ENCODE measurements at regions not wholly inside any gene's neighbourhood (a gene's known extent, or its start where the extent isn't known, plus 50 kb on each side); places are given as distances from the start of the nearest gene placed in this dataset.

- TF ChIP-seq, protein P1, sequence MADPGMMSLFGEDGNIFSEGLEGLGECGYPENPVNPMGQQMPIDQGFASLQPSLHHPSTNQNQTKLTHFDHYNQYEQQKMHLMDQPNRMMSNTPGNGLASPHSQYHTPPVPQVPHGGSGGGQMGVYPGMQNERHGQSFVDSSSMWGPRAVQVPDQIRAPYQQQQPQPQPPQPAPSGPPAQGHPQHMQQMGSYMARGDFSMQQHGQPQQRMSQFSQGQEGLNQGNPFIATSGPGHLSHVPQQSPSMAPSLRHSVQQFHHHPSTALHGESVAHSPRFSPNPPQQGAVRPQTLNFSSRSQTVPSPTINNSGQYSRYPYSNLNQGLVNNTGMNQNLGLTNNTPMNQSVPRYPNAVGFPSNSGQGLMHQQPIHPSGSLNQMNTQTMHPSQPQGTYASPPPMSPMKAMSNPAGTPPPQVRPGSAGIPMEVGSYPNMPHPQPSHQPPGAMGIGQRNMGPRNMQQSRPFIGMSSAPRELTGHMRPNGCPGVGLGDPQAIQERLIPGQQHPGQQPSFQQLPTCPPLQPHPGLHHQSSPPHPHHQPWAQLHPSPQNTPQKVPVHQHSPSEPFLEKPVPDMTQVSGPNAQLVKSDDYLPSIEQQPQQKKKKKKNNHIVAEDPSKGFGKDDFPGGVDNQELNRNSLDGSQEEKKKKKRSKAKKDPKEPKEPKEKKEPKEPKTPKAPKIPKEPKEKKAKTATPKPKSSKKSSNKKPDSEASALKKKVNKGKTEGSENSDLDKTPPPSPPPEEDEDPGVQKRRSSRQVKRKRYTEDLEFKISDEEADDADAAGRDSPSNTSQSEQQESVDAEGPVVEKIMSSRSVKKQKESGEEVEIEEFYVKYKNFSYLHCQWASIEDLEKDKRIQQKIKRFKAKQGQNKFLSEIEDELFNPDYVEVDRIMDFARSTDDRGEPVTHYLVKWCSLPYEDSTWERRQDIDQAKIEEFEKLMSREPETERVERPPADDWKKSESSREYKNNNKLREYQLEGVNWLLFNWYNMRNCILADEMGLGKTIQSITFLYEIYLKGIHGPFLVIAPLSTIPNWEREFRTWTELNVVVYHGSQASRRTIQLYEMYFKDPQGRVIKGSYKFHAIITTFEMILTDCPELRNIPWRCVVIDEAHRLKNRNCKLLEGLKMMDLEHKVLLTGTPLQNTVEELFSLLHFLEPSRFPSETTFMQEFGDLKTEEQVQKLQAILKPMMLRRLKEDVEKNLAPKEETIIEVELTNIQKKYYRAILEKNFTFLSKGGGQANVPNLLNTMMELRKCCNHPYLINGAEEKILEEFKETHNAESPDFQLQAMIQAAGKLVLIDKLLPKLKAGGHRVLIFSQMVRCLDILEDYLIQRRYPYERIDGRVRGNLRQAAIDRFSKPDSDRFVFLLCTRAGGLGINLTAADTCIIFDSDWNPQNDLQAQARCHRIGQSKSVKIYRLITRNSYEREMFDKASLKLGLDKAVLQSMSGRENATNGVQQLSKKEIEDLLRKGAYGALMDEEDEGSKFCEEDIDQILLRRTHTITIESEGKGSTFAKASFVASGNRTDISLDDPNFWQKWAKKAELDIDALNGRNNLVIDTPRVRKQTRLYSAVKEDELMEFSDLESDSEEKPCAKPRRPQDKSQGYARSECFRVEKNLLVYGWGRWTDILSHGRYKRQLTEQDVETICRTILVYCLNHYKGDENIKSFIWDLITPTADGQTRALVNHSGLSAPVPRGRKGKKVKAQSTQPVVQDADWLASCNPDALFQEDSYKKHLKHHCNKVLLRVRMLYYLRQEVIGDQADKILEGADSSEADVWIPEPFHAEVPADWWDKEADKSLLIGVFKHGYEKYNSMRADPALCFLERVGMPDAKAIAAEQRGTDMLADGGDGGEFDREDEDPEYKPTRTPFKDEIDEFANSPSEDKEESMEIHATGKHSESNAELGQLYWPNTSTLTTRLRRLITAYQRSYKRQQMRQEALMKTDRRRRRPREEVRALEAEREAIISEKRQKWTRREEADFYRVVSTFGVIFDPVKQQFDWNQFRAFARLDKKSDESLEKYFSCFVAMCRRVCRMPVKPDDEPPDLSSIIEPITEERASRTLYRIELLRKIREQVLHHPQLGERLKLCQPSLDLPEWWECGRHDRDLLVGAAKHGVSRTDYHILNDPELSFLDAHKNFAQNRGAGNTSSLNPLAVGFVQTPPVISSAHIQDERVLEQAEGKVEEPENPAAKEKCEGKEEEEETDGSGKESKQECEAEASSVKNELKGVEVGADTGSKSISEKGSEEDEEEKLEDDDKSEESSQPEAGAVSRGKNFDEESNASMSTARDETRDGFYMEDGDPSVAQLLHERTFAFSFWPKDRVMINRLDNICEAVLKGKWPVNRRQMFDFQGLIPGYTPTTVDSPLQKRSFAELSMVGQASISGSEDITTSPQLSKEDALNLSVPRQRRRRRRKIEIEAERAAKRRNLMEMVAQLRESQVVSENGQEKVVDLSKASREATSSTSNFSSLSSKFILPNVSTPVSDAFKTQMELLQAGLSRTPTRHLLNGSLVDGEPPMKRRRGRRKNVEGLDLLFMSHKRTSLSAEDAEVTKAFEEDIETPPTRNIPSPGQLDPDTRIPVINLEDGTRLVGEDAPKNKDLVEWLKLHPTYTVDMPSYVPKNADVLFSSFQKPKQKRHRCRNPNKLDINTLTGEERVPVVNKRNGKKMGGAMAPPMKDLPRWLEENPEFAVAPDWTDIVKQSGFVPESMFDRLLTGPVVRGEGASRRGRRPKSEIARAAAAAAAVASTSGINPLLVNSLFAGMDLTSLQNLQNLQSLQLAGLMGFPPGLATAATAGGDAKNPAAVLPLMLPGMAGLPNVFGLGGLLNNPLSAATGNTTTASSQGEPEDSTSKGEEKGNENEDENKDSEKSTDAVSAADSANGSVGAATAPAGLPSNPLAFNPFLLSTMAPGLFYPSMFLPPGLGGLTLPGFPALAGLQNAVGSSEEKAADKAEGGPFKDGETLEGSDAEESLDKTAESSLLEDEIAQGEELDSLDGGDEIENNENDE (IDR thresholded peaks at IDR 0.05; ENCODE audit: insufficient replicate concordance, low read length) = no peak
- TF ChIP-seq SP4 (IDR thresholded peaks at IDR 0.05; ENCODE audit: low read length) (no peak), NANOG (IDR thresholded peaks at IDR 0.05; ENCODE audit: insufficient read depth, low read depth, low read length, poor library complexity, severe bottlenecking) (no peak), SAP30 (IDR thresholded peaks at IDR 0.05; ENCODE audit: insufficient read depth, insufficient replicate concordance, low read length) (no peak), KDM5A (IDR thresholded peaks at IDR 0.05; ENCODE audit: low read length) (no peak), EP300 (IDR thresholded peaks at IDR 0.05; ENCODE audit: borderline replicate concordance in 1 of 2, low read depth in 2 of 2, low read length in 2 of 2) (no peak), POLR2AphosphoS5 (IDR thresholded peaks at IDR 0.05; ENCODE audit: low read depth, low read length) (no peak), E2F6 (IDR thresholded peaks at IDR 0.05) (no peak), TBP (IDR thresholded peaks at IDR 0.05; ENCODE audit: low read depth, low read length) (no peak), CREB1 (IDR thresholded peaks at IDR 0.05) (no peak), RAD21 (IDR thresholded peaks at IDR 0.05 in 1 of 2, conservative IDR thresholded peaks at IDR 0.05 in 1 of 2; ENCODE audit: low read depth in 2 of 2, low read length in 2 of 2) (no peak), CHD2 (IDR thresholded peaks at IDR 0.05; ENCODE audit: low read length) (no peak)
These were observed 219.4 kb upstream of the NCKAP5 start (continued) for GRCh38 chr2:133787651-133788050.

Measured in H1 (cell line).